PC-9 (cell line): ENCODE measurements at regions not wholly inside any gene's neighbourhood (a gene's known extent, or its start where the extent isn't known, plus 50 kb on each side); places are given as distances from the start of the nearest gene placed in this dataset.
"Not testable (repeated sequence)": the region's sequence is repeated elsewhere in the genome, so short reads cannot be mapped to it uniquely, and the experiment has no call there.

Experiments used
- CTCF ChIP-seq: fragments of 200-600 bp; sonication (generic); conservative IDR thresholded peaks from 2 replicates; pipeline ENCODE4 v1.6.1; 2017; ENCODE audit warnings: mixed run types, antibody characterized with exemption, mild to moderate bottlenecking, moderate library complexity
- EZH2 ChIP-seq: fragments of 200-600 bp; sonication (generic); IDR thresholded peaks from 2 replicates; pipeline ENCODE4 v1.8.0; 2017; ENCODE audit warnings: antibody characterized with exemption, low read depth

- TF ChIP-seq CTCF, EZH2: not testable (repeated sequence)
Observed at GRCh38 chr6:148643208-148643607, 103.6 kb upstream of the UST start.
